Retinal pigment epithelial cell (primary cell): ENCODE measurements at regions not wholly inside any gene's neighbourhood (a gene's known extent, or its start where the extent isn't known, plus 50 kb on each side); places are given as distances from the start of the nearest gene placed in this dataset.

Experiments used
- DNase-seq: peaks from one replicate; pipeline ENCODE4 v3.0.0-alpha.2; 2010; ENCODE audit warnings: low read depth
- H3K4me3 ChIP-seq: 2 replicates; pipeline ENCODE4 v1.5.1; 2011; ENCODE audit warnings: mild to moderate bottlenecking, low read length, control low read depth, moderate library complexity
- CTCF ChIP-seq: conservative IDR thresholded peaks from 2 replicates; pipeline ENCODE4 v1.5.1; 2011; ENCODE audit warnings: low read depth, low read length, control low read depth, inconsistent platforms

- TF ChIP-seq CTCF = no peak
- no peak for DNase-seq
- H3K4me3 ChIP-seq = no peak overlapping the region
Measured at GRCh38 chr18:60319129-60319528, 53.4 kb downstream of the MC4R start.

- DNase-seq = peak; percentile 77
- H3K4me3 ChIP-seq = no peak overlapping the region
- TF ChIP-seq CTCF = no peak
Measured at GRCh38 chr18:60311676-60312360, 60.8 kb downstream of the MC4R start.

- H3K4me3 ChIP-seq = no peak overlapping the region
- DNase-seq = no peak
- no peak for TF ChIP-seq CTCF
Measured at GRCh38 chr18:60295674-60296073, 76.9 kb downstream of the MC4R start.

- DNase-seq = no peak
- no peak for TF ChIP-seq CTCF
- no peak overlapping the region for H3K4me3 ChIP-seq
Measured at GRCh38 chr18:60292186-60292585, 80.4 kb downstream of the MC4R start.

GRCh38 chr18:60279391-60279790 is 93.2 kb downstream of the MC4R start:
- TF ChIP-seq CTCF = no peak

GRCh38 chr18:60277855-60278480 is 94.6 kb downstream of the MC4R start:
- DNase-seq = peak; percentile 96
- H3K4me3 ChIP-seq = no peak overlapping the region
- TF ChIP-seq CTCF = no peak

More at GRCh38 chr18:60279391-60279790, 93.2 kb downstream of the MC4R start:
- DNase-seq = no peak
- H3K4me3 ChIP-seq = no peak overlapping the region
